CD4-positive, alpha-beta memory T cell (primary cell): ENCODE measurements at regions not wholly inside any gene's neighbourhood (a gene's known extent, or its start where the extent isn't known, plus 50 kb on each side); places are given as distances from the start of the nearest gene placed in this dataset.

ENCODE experiments used
- CTCF ChIA-PET: fragments of 350-600 bp; sonication (Branson Sonifier 250); formaldehyde crosslinking; loops from one replicate; lab custom pipeline; 2021; ENCODE audit warnings: inconsistent platforms; ENCODE audit not compliant: partially characterized antibody; lab: Charles Lee
- POLR2A ChIA-PET: fragments of 350-600 bp; sonication (Branson Sonifier 250); formaldehyde crosslinking; loops from one replicate; lab custom pipeline; 2021; ENCODE audit not compliant: partially characterized antibody; lab: Charles Lee
- DNase-seq, 5 donors: peaks; one replicate each; pipeline versions ENCODE4 v3.0.0 to v3.0.0-alpha.2; 2020 to 2022; ENCODE audit warnings: mixed read lengths in 1 of 5
- H3K27ac ChIP-seq: one replicate; pipeline ENCODE4 v1.7.0; 2013; ENCODE audit warnings: low read depth, low read length
- H3K27me3 ChIP-seq: 2 replicates; pipeline ENCODE4 v1.7.0; 2013; ENCODE audit warnings: mild to moderate bottlenecking, low read length, moderate library complexity; ENCODE audit not compliant: insufficient read depth
- H3K36me3 ChIP-seq: 2 replicates; pipeline ENCODE4 v1.7.0; 2013; ENCODE audit warnings: mild to moderate bottlenecking, low read length, moderate library complexity; ENCODE audit not compliant: insufficient read depth
- H3K4me1 ChIP-seq: 2 replicates; pipeline ENCODE4 v1.7.0; 2013; ENCODE audit warnings: mild to moderate bottlenecking, low read length, moderate library complexity; ENCODE audit not compliant: insufficient read depth
- H3K4me3 ChIP-seq, 2 donors: one replicate each; pipeline ENCODE4 v1.7.0; 2013; ENCODE audit warnings: low read length in 2 of 2, mild to moderate bottlenecking in 1 of 2
- H3K9me3 ChIP-seq, 2 donors: one replicate each; pipeline ENCODE4 v1.7.0; 2013; ENCODE audit warnings: low read length in 2 of 2, control low read depth in 1 of 2; ENCODE audit not compliant: control insufficient read depth in 1 of 2
- H3K27ac Mint-ChIP-seq, 7 donors: one replicate each; pipeline ENCODE4 v1.8.0; 2020 to 2021; ENCODE audit warnings: mixed read lengths in 7 of 7, mild to moderate bottlenecking in 6 of 7, inconsistent platforms in 3 of 7, moderate library complexity in 3 of 7
- H3K27me3 Mint-ChIP-seq, 2 donors: one replicate each; pipeline ENCODE4 v1.8.0; 2020 to 2021; ENCODE audit warnings: mixed read lengths in 2 of 2
- H3K36me3 Mint-ChIP-seq, 2 donors: one replicate each; pipeline ENCODE4 v1.8.0; 2020 to 2021; ENCODE audit warnings: mixed read lengths in 2 of 2, inconsistent platforms in 1 of 2, mild to moderate bottlenecking in 1 of 2
- H3K4me1 Mint-ChIP-seq, 4 donors: one replicate each; pipeline ENCODE4 v1.8.0; 2020 to 2021; ENCODE audit warnings: mixed read lengths in 4 of 4, mild to moderate bottlenecking in 1 of 4
- H3K4me3 Mint-ChIP-seq, 8 donors: one replicate each; pipeline ENCODE4 v1.8.0; 2020 to 2021; ENCODE audit warnings: mixed read lengths in 8 of 8, mild to moderate bottlenecking in 7 of 8, moderate library complexity in 6 of 8, inconsistent platforms in 3 of 8
- H3K9me3 Mint-ChIP-seq, 8 donors: one replicate each; pipeline ENCODE4 v1.8.0; 2020 to 2021; ENCODE audit warnings: mixed read lengths in 8 of 8, mild to moderate bottlenecking in 5 of 8, inconsistent platforms in 3 of 8, moderate library complexity in 1 of 8
- intact Hi-C: fragments of 100-400 bp; cut with micrococcal nuclease; formaldehyde crosslinking; loops from one replicate; pipeline ENCODE4 v1.15.1; 2023

DNA sequence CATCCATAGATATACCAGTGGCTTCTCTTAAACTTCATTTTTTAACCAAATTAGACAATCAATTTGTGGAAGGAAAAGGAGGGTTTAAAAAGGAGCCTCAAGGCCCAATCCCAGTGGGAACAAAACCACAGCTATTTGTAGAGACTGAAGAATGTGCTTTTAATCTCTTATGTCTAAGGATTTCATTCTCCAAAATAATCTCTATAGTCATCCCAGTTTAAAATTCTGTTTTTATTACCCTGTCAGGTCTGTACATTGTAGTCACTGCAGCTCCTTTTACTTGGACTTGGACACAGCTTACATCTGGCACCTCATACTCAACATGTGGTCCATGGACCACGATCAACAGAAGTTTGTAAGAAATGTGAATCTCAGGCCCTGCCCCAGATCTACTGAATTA is 152.1 kb upstream of the STMND1 start:
- H3K36me3 ChIP-seq: no peaks in the 10 kb centered on the region
- intact Hi-C loops: no loop called here
- CTCF ChIA-PET: no interaction called here
- Mint-ChIP-seq H3K27me3 (peaks cover 3 to 12% of the 10 kb centered on the region in 2 donors), H3K4me3 (no peak overlapping the region), H3K9me3 (peaks cover 0 to 2% (median 0%) of the 10 kb centered on the region in 8 donors), H3K4me1 (peaks cover 0 to 13% (median 7%) of the 10 kb centered on the region in 4 donors), H3K36me3 (no peaks in the 10 kb centered on the region), H3K27ac (no peak overlapping the region)
- peaks cover 10% of the 10 kb centered on the region for H3K4me1 ChIP-seq
- H3K27me3 ChIP-seq: no peaks in the 10 kb centered on the region
- DNase-seq: no peak
- H3K27ac ChIP-seq: no peak overlapping the region
- POLR2A ChIA-PET: no interaction called here
- no peak overlapping the region for H3K4me3 ChIP-seq
- H3K9me3 ChIP-seq: no peaks in the 10 kb centered on the region

DNA sequence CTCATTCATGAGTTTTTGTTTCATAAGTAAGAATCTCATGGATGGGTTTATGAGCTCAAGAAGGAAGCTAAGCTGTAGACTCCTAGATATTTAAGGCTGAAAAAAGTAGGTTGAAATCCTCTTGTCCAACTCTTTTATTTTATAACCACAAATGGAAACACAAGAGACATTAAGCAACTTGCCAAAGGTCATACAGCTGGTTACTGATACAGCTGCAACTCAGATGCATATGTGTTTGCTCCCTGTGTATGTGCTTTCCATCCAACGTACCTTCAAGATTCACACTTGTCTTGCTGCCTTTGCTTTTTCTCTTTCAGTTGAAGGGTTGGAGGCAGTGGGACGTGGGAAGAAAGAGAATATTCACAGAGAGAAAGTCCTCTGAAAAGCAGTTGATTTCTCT is 153.5 kb upstream of the STMND1 start:
- ChIA-PET CTCF (interaction anchor here (0.7 to 1.3 kb wide), 2 partner anchors 16 to 19 kb away, joined by 3 read pairs; no protein-coding TSS in a partner anchor), POLR2A (no interaction called here)
- H3K27ac Mint-ChIP-seq: peak overlapping the region in 1 of 7 donors; percentile 21
- no peak for DNase-seq
- no peaks in the 10 kb centered on the region for H3K9me3 ChIP-seq
- H3K4me3 Mint-ChIP-seq: no peak overlapping the region
- no peaks in the 10 kb centered on the region for H3K36me3 ChIP-seq
- peaks cover 4 to 14% of the 10 kb centered on the region in 2 donors for H3K27me3 Mint-ChIP-seq
- H3K27me3 ChIP-seq: no peaks in the 10 kb centered on the region
- H3K27ac ChIP-seq: no peak overlapping the region
- H3K9me3 Mint-ChIP-seq: peaks cover 0 to 2% (median 0%) of the 10 kb centered on the region in 8 donors
- H3K4me1 ChIP-seq: peaks cover 10% of the 10 kb centered on the region
- no peaks in the 10 kb centered on the region for H3K36me3 Mint-ChIP-seq
- intact Hi-C loops: no loop called here
- H3K4me3 ChIP-seq: no peak overlapping the region
- peaks cover 0 to 13% (median 7%) of the 10 kb centered on the region in 4 donors for H3K4me1 Mint-ChIP-seq

DNA sequence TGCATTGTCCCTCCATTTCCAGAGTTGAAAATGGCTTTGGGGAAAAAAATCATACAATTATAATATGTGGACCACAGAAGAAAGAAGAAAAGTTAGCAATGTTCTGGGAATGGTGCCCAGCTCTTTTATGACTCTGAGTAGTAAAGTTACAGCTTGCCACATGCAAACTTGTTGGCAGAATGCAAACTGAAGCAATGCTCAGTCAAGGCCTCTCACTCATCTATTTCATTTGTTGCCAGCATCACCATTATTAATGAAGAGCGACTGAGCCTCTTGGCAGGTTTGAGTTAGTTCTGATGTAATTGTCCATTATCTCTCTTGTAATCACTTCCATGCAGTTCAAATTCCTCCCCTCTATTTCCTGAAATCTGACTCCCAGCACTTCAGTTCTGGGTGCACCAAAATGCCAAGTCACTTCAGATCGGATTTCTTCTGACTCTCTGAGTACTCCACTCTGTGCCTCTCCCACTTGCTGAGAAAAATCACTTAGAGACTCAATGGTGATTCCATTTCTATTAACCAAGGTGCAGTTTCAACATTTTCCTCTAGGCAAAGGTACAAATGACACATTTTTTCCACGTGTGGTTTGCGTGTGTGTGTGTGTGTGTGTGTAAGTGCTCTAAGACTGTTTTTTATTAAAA is 154.4 kb upstream of the STMND1 start:
- H3K36me3 ChIP-seq: no peaks in the 10 kb centered on the region
- H3K4me3 ChIP-seq: no peak overlapping the region
- H3K27me3 Mint-ChIP-seq: peaks cover 4 to 10% of the 10 kb centered on the region in 2 donors
- intact Hi-C loops: no loop called here
- H3K27me3 ChIP-seq: no peaks in the 10 kb centered on the region
- H3K9me3 ChIP-seq: no peaks in the 10 kb centered on the region
- no peak overlapping the region for H3K27ac ChIP-seq
- H3K27ac Mint-ChIP-seq: peak overlapping the region in 2 of 7 donors; percentile 58 to 88
- DNase-seq: no peak
- peaks cover 0 to 2% (median 0%) of the 10 kb centered on the region in 8 donors for H3K9me3 Mint-ChIP-seq
- CTCF ChIA-PET: interaction anchor here (1.3 kb wide), 1 partner anchor 20 kb away, joined by 3 read pairs; no protein-coding TSS in a partner anchor
- H3K4me1 Mint-ChIP-seq: peaks cover 0 to 13% (median 7%) of the 10 kb centered on the region in 4 donors
- POLR2A ChIA-PET: no interaction called here
- H3K36me3 Mint-ChIP-seq: no peaks in the 10 kb centered on the region
- no peak overlapping the region for H3K4me3 Mint-ChIP-seq
- peaks cover 10% of the 10 kb centered on the region for H3K4me1 ChIP-seq

DNA sequence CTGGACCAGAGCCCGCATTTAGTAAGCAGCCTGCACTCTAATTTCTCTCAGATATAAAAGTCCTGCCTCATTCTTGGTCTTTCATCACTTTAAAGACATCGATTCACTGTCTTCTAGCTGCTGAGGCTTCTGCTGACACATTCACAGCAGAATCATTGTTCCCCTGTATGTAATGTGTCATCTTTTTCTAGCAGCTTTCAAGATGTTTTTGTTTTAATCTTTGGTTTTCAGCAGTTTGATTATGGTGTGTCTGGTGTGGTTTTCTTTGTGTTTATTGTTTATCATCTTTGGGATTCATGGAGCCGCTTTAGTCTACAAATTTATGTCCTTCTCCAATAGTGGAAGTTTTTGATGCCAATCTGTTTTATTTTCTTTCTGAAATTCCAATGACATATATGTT is 157.3 kb upstream of the STMND1 start:
- peaks cover 0 to 13% (median 7%) of the 10 kb centered on the region in 4 donors for H3K4me1 Mint-ChIP-seq
- Histone ChIP-seq H3K27ac (no peak overlapping the region), H3K27me3 (no peaks in the 10 kb centered on the region), H3K4me1 (peaks cover 10% of the 10 kb centered on the region), H3K9me3 (no peaks in the 10 kb centered on the region), H3K36me3 (no peaks in the 10 kb centered on the region), H3K4me3 (no peak overlapping the region)
- no peak overlapping the region for H3K27ac Mint-ChIP-seq
- no peak for DNase-seq
- peaks cover 8 to 20% of the 10 kb centered on the region in 2 donors for H3K27me3 Mint-ChIP-seq
- CTCF ChIA-PET: interaction anchor here (0.5 kb wide), 1 partner anchor 21 kb away, joined by 3 read pairs; no protein-coding TSS in a partner anchor
- POLR2A ChIA-PET: no interaction called here
- H3K9me3 Mint-ChIP-seq: peaks cover 0 to 2% (median 0%) of the 10 kb centered on the region in 8 donors
- no peak overlapping the region for H3K4me3 Mint-ChIP-seq
- no peaks in the 10 kb centered on the region for H3K36me3 Mint-ChIP-seq
- intact Hi-C loops: no loop called here

DNA sequence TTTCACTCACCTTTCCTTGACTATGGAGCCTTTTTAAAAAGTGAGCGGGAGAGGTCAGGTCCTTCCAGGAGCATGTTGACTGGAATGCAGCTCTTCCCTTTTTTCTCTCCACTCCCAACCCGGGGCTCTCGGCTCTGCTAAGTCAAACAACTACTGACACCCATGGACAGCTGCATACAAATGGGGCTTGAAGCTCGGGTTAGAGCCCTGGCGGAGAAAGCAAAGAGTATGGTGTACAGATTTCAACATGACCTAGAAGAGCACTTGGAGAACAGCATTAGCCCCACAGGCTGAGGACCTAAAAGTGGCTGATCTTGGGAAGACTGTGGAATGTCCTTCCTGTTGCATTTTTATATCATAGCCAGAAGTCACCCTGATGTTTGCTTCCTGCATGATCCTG is 162.0 kb upstream of the STMND1 start:
- Histone ChIP-seq H3K4me3 (no peak overlapping the region), H3K36me3 (no peaks in the 10 kb centered on the region), H3K4me1 (no peaks in the 10 kb centered on the region), H3K27me3 (no peaks in the 10 kb centered on the region), H3K9me3 (no peaks in the 10 kb centered on the region), H3K27ac (no peak overlapping the region)
- no peaks in the 10 kb centered on the region for H3K9me3 Mint-ChIP-seq
- CTCF ChIA-PET: interaction anchor here (1.5 kb wide), 1 partner anchor 25 kb away, joined by 3 read pairs; no protein-coding TSS in a partner anchor
- H3K27me3 Mint-ChIP-seq: peaks cover 13 to 23% of the 10 kb centered on the region in 2 donors
- intact Hi-C loops: no loop called here
- no peak for DNase-seq
- H3K4me3 Mint-ChIP-seq: no peak overlapping the region
- H3K36me3 Mint-ChIP-seq: no peaks in the 10 kb centered on the region
- POLR2A ChIA-PET: no interaction called here
- no peaks in the 10 kb centered on the region for H3K4me1 Mint-ChIP-seq
- H3K27ac Mint-ChIP-seq: no peak overlapping the region

DNA sequence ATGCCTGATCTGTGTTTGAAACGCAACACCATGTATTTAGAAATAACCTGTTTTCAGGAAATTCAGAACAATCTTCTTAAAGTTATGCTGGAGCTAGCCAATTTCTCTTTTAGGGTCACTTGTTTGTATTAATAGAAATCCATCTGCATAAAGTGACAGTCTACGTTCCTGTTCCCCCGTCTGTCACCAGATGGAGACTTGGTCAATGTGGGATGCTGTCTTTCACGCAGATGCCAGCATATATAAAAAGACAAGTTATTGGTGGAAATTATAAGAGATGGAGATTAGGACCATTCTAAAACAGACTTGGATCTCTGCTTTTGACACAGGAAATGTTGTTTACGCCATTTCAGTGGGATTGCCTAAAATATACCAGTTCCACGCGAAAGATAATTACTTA is 162.5 kb upstream of the STMND1 start:
- Histone ChIP-seq H3K27ac (no peak overlapping the region), H3K4me3 (no peak overlapping the region), H3K27me3 (no peaks in the 10 kb centered on the region), H3K4me1 (no peaks in the 10 kb centered on the region), H3K36me3 (no peaks in the 10 kb centered on the region), H3K9me3 (no peaks in the 10 kb centered on the region)
- Mint-ChIP-seq H3K4me1 (no peaks in the 10 kb centered on the region), H3K9me3 (no peaks in the 10 kb centered on the region), H3K27me3 (peaks cover 17 to 24% of the 10 kb centered on the region in 2 donors), H3K4me3 (no peak overlapping the region), H3K27ac (no peak overlapping the region), H3K36me3 (no peaks in the 10 kb centered on the region)
- intact Hi-C loops: no loop called here
- ChIA-PET CTCF (interaction anchor here (1.5 kb wide), 1 partner anchor 25 kb away, joined by 3 read pairs; no protein-coding TSS in a partner anchor), POLR2A (no interaction called here)
- no peak for DNase-seq

DNA sequence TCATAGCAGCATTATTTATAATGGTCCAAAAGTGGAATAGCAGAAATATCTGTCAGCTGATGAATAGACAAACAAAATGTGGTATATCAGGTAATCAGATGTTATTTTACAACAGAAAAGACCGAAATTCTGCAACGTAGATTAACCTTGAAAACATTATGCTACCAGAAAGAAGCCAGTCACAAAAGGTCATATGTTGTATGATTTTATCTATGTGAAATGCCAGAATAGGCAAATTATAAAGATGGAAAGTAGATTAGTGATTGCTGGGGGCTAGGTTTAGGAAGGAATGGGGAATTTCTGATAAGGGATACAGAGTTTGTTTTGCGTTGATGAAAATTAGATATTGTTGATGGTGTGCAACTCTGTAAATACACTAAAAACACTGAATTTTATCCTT is 165.0 kb upstream of the STMND1 start:
- ChIA-PET POLR2A (no interaction called here), CTCF (no interaction called here)
- Histone ChIP-seq H3K9me3 (no peaks in the 10 kb centered on the region), H3K27me3 (no peaks in the 10 kb centered on the region), H3K4me3 (no peak overlapping the region), H3K36me3 (no peaks in the 10 kb centered on the region), H3K27ac (no peak overlapping the region), H3K4me1 (no peaks in the 10 kb centered on the region)
- intact Hi-C loops: no loop called here
- DNase-seq: no peak
- H3K27ac Mint-ChIP-seq: no peak overlapping the region
- no peaks in the 10 kb centered on the region for H3K4me1 Mint-ChIP-seq
- H3K9me3 Mint-ChIP-seq: no peaks in the 10 kb centered on the region
- H3K4me3 Mint-ChIP-seq: no peak overlapping the region
- H3K36me3 Mint-ChIP-seq: no peaks in the 10 kb centered on the region
- H3K27me3 Mint-ChIP-seq: peaks cover 22 to 33% of the 10 kb centered on the region in 2 donors
